ENCODE measurements at regions not wholly inside any gene's neighbourhood (a gene's known extent, or its start where the extent isn't known, plus 50 kb on each side); places are given as distances from the start of the nearest gene placed in this dataset.

DNA sequence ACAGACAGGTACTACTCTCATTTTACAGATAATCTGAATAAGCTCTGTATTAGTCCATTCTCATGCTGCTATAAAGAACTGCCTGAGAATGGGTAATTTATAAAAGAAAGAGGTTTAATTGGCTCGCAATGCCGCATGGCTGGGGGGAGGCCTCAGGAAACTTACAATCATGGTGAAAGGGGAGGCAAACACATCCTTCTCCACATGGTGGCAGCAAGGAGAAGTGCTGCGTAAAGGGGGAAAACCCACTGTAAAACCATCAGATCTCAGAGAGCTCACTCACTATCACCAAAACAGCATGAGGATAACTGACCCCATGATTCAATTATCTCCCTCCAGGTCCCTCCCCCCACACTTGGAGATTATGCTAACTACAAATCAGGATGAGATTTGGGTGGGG is 254.4 kb downstream of the KCNE4 start:
- Histone ChIP-seq H3K36me3 (ENCODE audit: control insufficient read depth in 2 of 2, insufficient read depth in 2 of 2, low read length in 1 of 2) (no peaks in the 10 kb centered on the region), H2AFZ (ENCODE audit: control insufficient read depth, low read depth, low read length) (no peak overlapping the region), H3K79me2 (ENCODE audit: control insufficient read depth, insufficient read depth, low read length) (no peaks in the 10 kb centered on the region), H3K9ac (ENCODE audit: control insufficient read depth, insufficient read depth, low read length) (no peak overlapping the region), H3K4me2 (ENCODE audit: control insufficient read depth, insufficient read depth) (no peak overlapping the region), H3K9me3 (replicated peaks; ENCODE audit: control insufficient read depth, insufficient read depth, low read length) (no peaks in the 10 kb centered on the region), H3K4me3 (no peak overlapping the region), H3K4me1 (ENCODE audit: control insufficient read depth, insufficient read depth, low read length) (no peaks in the 10 kb centered on the region), H3K27me3 (replicated peaks in 1 of 2; ENCODE audit: control insufficient read depth in 2 of 2, insufficient read depth in 2 of 2, low read length in 1 of 2) (no peaks in the 10 kb centered on the region), H4K20me1 (ENCODE audit: control insufficient read depth, insufficient read depth) (no peaks in the 10 kb centered on the region), H3K27ac (ENCODE audit: control insufficient read depth, insufficient read depth) (no peak overlapping the region)
- 10% methylated on average over 3 of the region's 3 CpGs for WGBS (ENCODE audit: insufficient coverage, insufficient replicate concordance, low lambda C conversion rate, missing lambda C conversion rate)
- peak; percentile 32; the same call in 1 of the 2 replicates for TF ChIP-seq SMC3 (IDR thresholded peaks at IDR 0.05; ENCODE audit: borderline replicate concordance, low read length)
- TF ChIP-seq POLR2A (IDR thresholded peaks at IDR 0.05; ENCODE audit: low read depth, low read length), result no peak
- TF ChIP-seq RAD21 (IDR thresholded peaks at IDR 0.05; ENCODE audit: insufficient read depth, low read depth, low read length), result peak; percentile 47
- TF ChIP-seq CTCF (IDR thresholded peaks at IDR 0.05 in 2 of 3, conservative IDR thresholded peaks at IDR 0.05 in 1 of 3; ENCODE audit: control insufficient read depth in 2 of 3, extremely low read depth in 1 of 3, insufficient read depth in 1 of 3, low read depth in 3 of 3, low read length in 3 of 3), result peak; percentile 43 to 54 (median 51); a peak in 4 of 6 replicates
- TF ChIP-seq CREM (IDR thresholded peaks at IDR 0.05; ENCODE audit: low read depth), result 0 out of 2 replicates have a peak, but pooled peaks have one; percentile 18
- no TSS peak for BruUV-seq (replicated peaks)
- in situ Hi-C loops (cut with MboI), result no loop called here
- ChIA-PET SMC1A (ENCODE audit: uncharacterized antibody, unreplicated experiment) (no interaction called here), RAD21 (ENCODE audit: unreplicated experiment) (interaction anchor here (1.6 kb wide), 1 partner anchor 335 kb away, joined by 8 read pairs; no protein-coding TSS in a partner anchor), POLR2A (no interaction called here), CTCF (interaction anchor here (1.0 to 1.2 kb wide), 2 partner anchors 55 to 58 kb away, joined by 3 read pairs; no protein-coding TSS in a partner anchor)
- FAIRE-seq (peak; percentile 72), DNase-seq (ENCODE audit: low read depth, low spot score) (no peak), ATAC-seq (peak; percentile 79)
- intact Hi-C loops (cut with micrococcal nuclease; ENCODE audit: unreplicated experiment), result loop anchor here (2.0 kb wide), 1 partner anchor 336 kb away; no protein-coding TSS in a partner anchor

All from GM12878 (cell line).